CD14-positive monocyte (primary cell): ENCODE measurements at regions not wholly inside any gene's neighbourhood (a gene's known extent, or its start where the extent isn't known, plus 50 kb on each side); places are given as distances from the start of the nearest gene placed in this dataset.

Source experiments
- DNase-seq, 3 donors: peaks; one replicate each; pipeline ENCODE4 v3.0.0-alpha.2; 2011 to 2022
- H2AFZ ChIP-seq: 2 replicates; pipeline ENCODE4 v1.6.0; 2012; ENCODE audit warnings: mild to moderate bottlenecking, low read depth, low read length, inconsistent platforms; ENCODE audit not compliant: insufficient read depth, poor library complexity, severe bottlenecking
- H3K27ac ChIP-seq, 2 donors: 1 replicate in 1 of 2; 2 replicates in 1 of 2; pipeline ENCODE4 v1.5.1; 2012 to 2013; ENCODE audit warnings: low read length in 2 of 2, control low read depth in 1 of 2, inconsistent platforms in 1 of 2, low read depth in 1 of 2, mild to moderate bottlenecking in 1 of 2
- H3K27me3 ChIP-seq, 2 donors: one replicate each; pipeline versions ENCODE4 v1.6.0 to v1.6.1; 2011 to 2013; ENCODE audit warnings: low read length in 2 of 2; ENCODE audit not compliant: control insufficient read depth in 2 of 2, insufficient read depth in 2 of 2
- H3K36me3 ChIP-seq, 2 donors: replicated peaks in 1 of 2; 1 replicate in 1 of 2; 2 replicates in 1 of 2; pipeline versions ENCODE4 v1.5.1 to v1.6.1; 2012 to 2013; ENCODE audit warnings: low read length in 2 of 2, control low read depth in 1 of 2, inconsistent platforms in 1 of 2, mild to moderate bottlenecking in 1 of 2; ENCODE audit not compliant: insufficient read depth in 2 of 2, control insufficient read depth in 1 of 2
- H3K4me1 ChIP-seq, 2 donors: 1 replicate in 1 of 2; 2 replicates in 1 of 2; pipeline versions ENCODE4 v1.5.1 to v1.6.1; 2012 to 2013; ENCODE audit warnings: low read length in 2 of 2, control low read depth in 1 of 2, inconsistent platforms in 1 of 2, mild to moderate bottlenecking in 1 of 2, moderate library complexity in 1 of 2; ENCODE audit not compliant: insufficient read depth in 2 of 2, control insufficient read depth in 1 of 2
- H3K4me2 ChIP-seq: replicated peaks from 2 replicates; pipeline ENCODE3; 2012; ENCODE audit warnings: low read length, moderate library complexity, mild to moderate bottlenecking; ENCODE audit not compliant: poor library complexity, severe bottlenecking; ENCODE audit errors: extremely low read depth
- H3K4me3 ChIP-seq, 3 experiments: fragments of 200-600 bp in 1 of 3; sonication (generic) in 1 of 3; replicated peaks in 1 of 3; 1 replicate in 2 of 3; 2 replicates in 1 of 3; pipeline ENCODE4 v1.5.1; 2011 to 2013; ENCODE audit warnings: low read length in 3 of 3, mild to moderate bottlenecking in 3 of 3, control low read depth in 2 of 3, low read depth in 2 of 3, inconsistent platforms in 1 of 3, moderate library complexity in 1 of 3
- H3K79me2 ChIP-seq: 2 replicates; pipeline ENCODE4 v1.6.0; 2012; ENCODE audit warnings: mild to moderate bottlenecking, control low read depth, inconsistent platforms, low read length, moderate library complexity; ENCODE audit not compliant: insufficient read depth
- H3K9ac ChIP-seq: 2 replicates; pipeline ENCODE4 v1.6.0; 2017; ENCODE audit warnings: low read length, mild to moderate bottlenecking; ENCODE audit not compliant: insufficient read depth, poor library complexity, severe bottlenecking
- H3K9me3 ChIP-seq, 2 donors: replicated peaks in 1 of 2; 1 replicate in 1 of 2; 2 replicates in 1 of 2; pipeline versions ENCODE4 v1.5.1 to v1.6.1; 2012 to 2013; ENCODE audit warnings: low read length in 2 of 2, control low read depth in 1 of 2; ENCODE audit not compliant: control insufficient read depth in 1 of 2, insufficient read depth in 1 of 2
- H4K20me1 ChIP-seq: 2 replicates; pipeline ENCODE4 v1.6.0; 2012; ENCODE audit warnings: mild to moderate bottlenecking, low read length, control low read depth, moderate library complexity; ENCODE audit not compliant: insufficient read depth
- H3K27ac Mint-ChIP-seq, 7 donors: one replicate each; pipeline ENCODE4 v1.8.0; 2020; ENCODE audit warnings: mild to moderate bottlenecking in 7 of 7, mixed read lengths in 7 of 7, moderate library complexity in 6 of 7, inconsistent platforms in 2 of 7
- H3K27me3 Mint-ChIP-seq, 3 donors: one replicate each; pipeline ENCODE4 v1.8.0; 2021 to 2022; ENCODE audit warnings: low read depth in 3 of 3, mild to moderate bottlenecking in 3 of 3, mixed read lengths in 3 of 3, moderate library complexity in 3 of 3, inconsistent platforms in 1 of 3
- H3K36me3 Mint-ChIP-seq, 2 donors: one replicate each; pipeline ENCODE4 v1.8.0; 2020; ENCODE audit warnings: mixed read lengths in 2 of 2, inconsistent platforms in 1 of 2, mild to moderate bottlenecking in 1 of 2
- H3K4me1 Mint-ChIP-seq: one replicate; pipeline ENCODE4 v1.8.0; 2020; ENCODE audit warnings: mild to moderate bottlenecking, mixed read lengths
- H3K4me3 Mint-ChIP-seq, 2 donors: one replicate each; pipeline ENCODE4 v1.8.0; 2020; ENCODE audit warnings: mild to moderate bottlenecking in 2 of 2, mixed read lengths in 2 of 2, moderate library complexity in 1 of 2
- H3K9me3 Mint-ChIP-seq, 7 donors: one replicate each; pipeline ENCODE4 v1.8.0; 2020 to 2022; ENCODE audit warnings: mixed read lengths in 7 of 7, mild to moderate bottlenecking in 6 of 7, moderate library complexity in 6 of 7, inconsistent platforms in 2 of 7
- WGBS: methylation state at CpG from one replicate; pipeline ENCODE4 v1.1.5; 2013; ENCODE audit warnings: missing lambda C conversion rate; ENCODE audit not compliant: insufficient coverage; 5-methylcytosine and 5-hydroxymethylcytosine counted together
- intact Hi-C, 2 donors: fragments of 100-400 bp; cut with micrococcal nuclease; formaldehyde crosslinking; loops; one replicate each; pipeline versions ENCODE4 v1.15.0 to v1.15.1; 2023
- TF ChIP-seq, protein P1 (sequence below): fragments of 200-600 bp; IDR thresholded peaks from one replicate; pipeline ENCODE4 v1.8.0; 2022; ENCODE audit warnings: antibody characterized with exemption, mild to moderate bottlenecking

DNA sequence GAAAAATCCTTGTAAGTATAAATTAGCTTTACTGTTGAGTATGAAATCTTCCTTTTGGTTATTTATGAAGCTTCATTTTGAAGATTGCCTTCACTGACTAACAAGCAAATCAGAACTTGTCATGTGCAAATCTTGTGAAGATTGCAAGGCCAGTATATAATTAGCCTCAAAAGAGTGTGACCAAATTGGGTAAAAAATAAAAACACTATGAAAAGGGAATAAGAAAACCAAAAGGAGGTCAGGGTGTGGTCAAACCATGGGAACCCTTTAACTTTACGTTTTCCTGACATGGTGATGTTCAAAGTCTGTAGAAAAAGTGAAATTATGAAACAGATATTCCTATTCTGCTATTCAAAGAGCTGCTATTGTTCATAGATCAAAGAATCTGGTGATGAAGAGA lies 230.3 kb downstream of the BCAT1 start:
- H3K36me3 Mint-ChIP-seq = no peaks in the 10 kb centered on the region
- intact Hi-C loops = no loop called here
- Histone ChIP-seq H3K9me3 (no peaks in the 10 kb centered on the region), H3K9ac (no peak overlapping the region), H3K36me3 (no peaks in the 10 kb centered on the region), H3K4me1 (peaks cover 0 to 10% of the 10 kb centered on the region in 2 donors), H4K20me1 (no peaks in the 10 kb centered on the region), H3K79me2 (no peaks in the 10 kb centered on the region), H3K4me3 (no peak overlapping the region), H2AFZ (no peak overlapping the region), H3K27ac (no peak overlapping the region), H3K4me2 (no peak overlapping the region), H3K27me3 (no peaks in the 10 kb centered on the region)
- peaks cover 0 to 6% (median 0%) of the 10 kb centered on the region in 3 donors for H3K27me3 Mint-ChIP-seq
- no CpG with 5 or more reads among the region's 1 CpG for WGBS
- H3K9me3 Mint-ChIP-seq = peaks cover 0 to 5% (median 1%) of the 10 kb centered on the region in 7 donors
- DNase-seq = no peak
- peaks cover 16% of the 10 kb centered on the region for H3K4me1 Mint-ChIP-seq
- TF ChIP-seq, protein P1, sequence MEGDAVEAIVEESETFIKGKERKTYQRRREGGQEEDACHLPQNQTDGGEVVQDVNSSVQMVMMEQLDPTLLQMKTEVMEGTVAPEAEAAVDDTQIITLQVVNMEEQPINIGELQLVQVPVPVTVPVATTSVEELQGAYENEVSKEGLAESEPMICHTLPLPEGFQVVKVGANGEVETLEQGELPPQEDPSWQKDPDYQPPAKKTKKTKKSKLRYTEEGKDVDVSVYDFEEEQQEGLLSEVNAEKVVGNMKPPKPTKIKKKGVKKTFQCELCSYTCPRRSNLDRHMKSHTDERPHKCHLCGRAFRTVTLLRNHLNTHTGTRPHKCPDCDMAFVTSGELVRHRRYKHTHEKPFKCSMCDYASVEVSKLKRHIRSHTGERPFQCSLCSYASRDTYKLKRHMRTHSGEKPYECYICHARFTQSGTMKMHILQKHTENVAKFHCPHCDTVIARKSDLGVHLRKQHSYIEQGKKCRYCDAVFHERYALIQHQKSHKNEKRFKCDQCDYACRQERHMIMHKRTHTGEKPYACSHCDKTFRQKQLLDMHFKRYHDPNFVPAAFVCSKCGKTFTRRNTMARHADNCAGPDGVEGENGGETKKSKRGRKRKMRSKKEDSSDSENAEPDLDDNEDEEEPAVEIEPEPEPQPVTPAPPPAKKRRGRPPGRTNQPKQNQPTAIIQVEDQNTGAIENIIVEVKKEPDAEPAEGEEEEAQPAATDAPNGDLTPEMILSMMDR = no peak
- peak overlapping the region in 3 of 7 donors; percentile 4 to 23 (median 17) for H3K27ac Mint-ChIP-seq
- H3K4me3 Mint-ChIP-seq = no peak overlapping the region

DNA sequence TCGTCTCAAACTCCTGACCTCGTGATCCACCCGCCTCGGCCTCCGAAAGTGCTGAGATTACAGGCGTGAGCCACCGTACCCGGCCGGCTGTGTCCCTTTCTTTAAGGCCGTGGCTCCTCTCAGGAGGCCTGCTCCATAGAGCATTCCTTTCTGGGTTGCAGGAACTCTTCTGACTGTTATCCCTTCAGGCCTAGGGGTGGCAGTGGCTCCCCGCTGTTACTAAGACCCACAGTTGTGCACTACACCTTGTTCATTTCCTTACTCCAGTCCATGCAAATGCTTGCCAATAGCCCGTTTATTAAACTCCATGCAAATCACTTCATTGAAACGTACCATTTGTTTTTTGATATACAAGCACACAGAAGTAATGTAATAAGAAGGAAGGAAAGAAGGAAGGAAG lies 234.7 kb downstream of the BCAT1 start:
- TF ChIP-seq, protein P1 = no peak
- Histone ChIP-seq H3K9me3 (no peaks in the 10 kb centered on the region), H3K4me2 (no peak overlapping the region), H3K9ac (no peak overlapping the region), H3K27ac (no peak overlapping the region), H3K79me2 (no peaks in the 10 kb centered on the region), H3K4me1 (peaks cover 0 to 6% of the 10 kb centered on the region in 2 donors), H2AFZ (no peak overlapping the region), H3K36me3 (no peaks in the 10 kb centered on the region), H3K4me3 (no peak overlapping the region), H4K20me1 (no peaks in the 10 kb centered on the region), H3K27me3 (no peaks in the 10 kb centered on the region)
- Mint-ChIP-seq H3K36me3 (no peaks in the 10 kb centered on the region), H3K27me3 (peaks cover 0 to 10% (median 0%) of the 10 kb centered on the region in 3 donors), H3K4me3 (no peak overlapping the region), H3K9me3 (peaks cover 0 to 1% (median 0%) of the 10 kb centered on the region in 7 donors), H3K27ac (no peak overlapping the region), H3K4me1 (peaks cover 8% of the 10 kb centered on the region)
- intact Hi-C loops = no loop called here
- DNase-seq = no peak
- 98% methylated on average over 12 of the region's 13 CpGs for WGBS
